ENCODE measurements at regions not wholly inside any gene's neighbourhood (a gene's known extent, or its start where the extent isn't known, plus 50 kb on each side); places are given as distances from the start of the nearest gene placed in this dataset.
A peak's percentile ranks its signal among the peaks of the same experiment; 100 is the strongest.

DNA sequence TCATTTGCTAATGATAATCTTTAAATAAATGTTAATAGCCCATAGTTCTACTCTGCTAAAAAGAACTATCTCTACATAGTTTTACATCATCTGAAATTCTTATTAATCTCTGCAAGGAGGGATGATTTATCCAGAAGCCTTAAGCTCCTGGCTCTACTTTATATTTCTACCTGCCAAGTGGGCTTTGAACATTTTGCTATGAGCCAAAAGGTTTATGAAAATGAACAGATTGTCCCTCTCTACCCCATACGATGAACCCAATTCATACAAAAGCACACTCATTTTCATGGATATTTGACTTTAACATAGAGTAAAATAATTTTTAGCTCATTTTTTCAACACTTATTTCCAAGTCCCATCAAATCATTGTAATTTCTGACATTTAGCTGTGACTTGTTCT lies 611.0 kb downstream of the NSUN3 start:
- no peak for DNase-seq (ENCODE audit: extremely low spot score)
- ChIA-PET POLR2A (no interaction called here), CTCF (no interaction called here)
- TF ChIP-seq ELF4 (IDR thresholded peaks at IDR 0.05) (no peak), ARNT (IDR thresholded peaks at IDR 0.05) (no peak), BHLHE40 (IDR thresholded peaks at IDR 0.05; ENCODE audit: borderline replicate concordance) (no peak), L3MBTL2 (conservative IDR thresholded peaks at IDR 0.05) (no peak), SP1 (IDR thresholded peaks at IDR 0.05) (no peak), LEF1 (IDR thresholded peaks at IDR 0.05; ENCODE audit: borderline replicate concordance) (no peak), FOXA1 (IDR thresholded peaks at IDR 0.05) (no peak), TARDBP (IDR thresholded peaks at IDR 0.05) (no peak), SUZ12 (IDR thresholded peaks at IDR 0.05) (no peak)
- TF ChIP-seq, protein P1, sequence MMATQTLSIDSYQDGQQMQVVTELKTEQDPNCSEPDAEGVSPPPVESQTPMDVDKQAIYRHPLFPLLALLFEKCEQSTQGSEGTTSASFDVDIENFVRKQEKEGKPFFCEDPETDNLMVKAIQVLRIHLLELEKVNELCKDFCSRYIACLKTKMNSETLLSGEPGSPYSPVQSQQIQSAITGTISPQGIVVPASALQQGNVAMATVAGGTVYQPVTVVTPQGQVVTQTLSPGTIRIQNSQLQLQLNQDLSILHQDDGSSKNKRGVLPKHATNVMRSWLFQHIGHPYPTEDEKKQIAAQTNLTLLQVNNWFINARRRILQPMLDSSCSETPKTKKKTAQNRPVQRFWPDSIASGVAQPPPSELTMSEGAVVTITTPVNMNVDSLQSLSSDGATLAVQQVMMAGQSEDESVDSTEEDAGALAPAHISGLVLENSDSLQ (IDR thresholded peaks at IDR 0.05), result no peak

DNA sequence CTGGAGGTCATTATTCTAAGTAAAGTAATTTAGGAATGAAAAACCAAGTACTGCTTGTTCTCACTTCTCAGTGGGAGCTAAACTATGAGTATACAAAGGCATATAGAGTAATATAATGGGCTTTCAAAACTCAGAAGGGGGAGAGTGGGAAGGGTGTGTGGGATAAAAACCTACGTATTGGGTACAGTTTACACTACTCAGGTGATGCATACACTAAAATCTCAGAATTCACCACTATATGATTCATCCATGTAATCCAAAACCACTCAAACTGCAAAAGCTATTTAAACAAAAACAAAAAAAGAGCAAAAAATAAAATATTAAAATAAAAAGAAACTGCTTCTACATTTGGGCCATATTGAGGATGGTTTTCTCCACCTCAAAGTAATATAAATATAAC lies 623.3 kb downstream of the NSUN3 start:
- POLR2A ChIA-PET, result no interaction called here
- CTCF ChIA-PET, result no interaction called here
- no peak for DNase-seq (ENCODE audit: extremely low spot score)
- no peak for TF ChIP-seq NFRKB (IDR thresholded peaks at IDR 0.05)
- TF ChIP-seq, protein P1 (IDR thresholded peaks at IDR 0.05), result no peak

DNA sequence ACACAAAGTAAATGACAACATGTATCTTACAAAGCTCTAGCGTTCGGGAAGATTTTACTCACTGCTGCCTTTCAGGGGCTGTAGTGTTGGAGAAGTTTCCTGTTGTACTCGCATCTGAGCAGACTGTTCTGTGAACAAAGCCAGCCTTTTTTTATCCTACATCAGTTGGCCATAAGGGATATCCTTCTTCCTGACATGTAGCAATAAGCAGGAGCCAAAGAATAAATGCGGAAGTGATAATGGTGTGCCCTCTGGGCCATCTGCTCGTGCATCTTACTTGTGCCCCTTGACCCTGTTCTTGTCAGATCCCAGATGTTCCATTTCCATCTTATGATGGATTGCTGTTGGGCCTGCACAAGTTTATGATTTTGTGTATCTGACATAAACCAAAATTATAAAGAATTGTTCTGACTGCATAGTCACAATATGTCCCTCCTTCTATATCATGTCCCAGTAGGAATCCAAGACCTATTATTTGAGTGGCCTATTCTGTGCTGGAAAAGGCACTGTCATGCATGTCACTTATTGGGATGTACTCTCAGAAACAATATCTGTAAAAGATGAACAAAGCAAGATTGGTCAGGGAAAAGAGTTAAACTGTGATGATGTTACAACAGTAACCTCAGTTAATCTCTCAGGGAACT lies 631.3 kb downstream of the NSUN3 start:
- TF ChIP-seq ELF4 (IDR thresholded peaks at IDR 0.05) (no peak), BHLHE40 (IDR thresholded peaks at IDR 0.05; ENCODE audit: borderline replicate concordance) (no peak), SUZ12 (IDR thresholded peaks at IDR 0.05) (no peak), FOXM1 (IDR thresholded peaks at IDR 0.05; ENCODE audit: borderline replicate concordance) (no peak), L3MBTL2 (conservative IDR thresholded peaks at IDR 0.05) (no peak), FOXA1 (IDR thresholded peaks at IDR 0.05) (no peak)
- POLR2A ChIA-PET, result no interaction called here
- no peak for DNase-seq (ENCODE audit: extremely low spot score)
- CTCF ChIA-PET, result no interaction called here

DNA sequence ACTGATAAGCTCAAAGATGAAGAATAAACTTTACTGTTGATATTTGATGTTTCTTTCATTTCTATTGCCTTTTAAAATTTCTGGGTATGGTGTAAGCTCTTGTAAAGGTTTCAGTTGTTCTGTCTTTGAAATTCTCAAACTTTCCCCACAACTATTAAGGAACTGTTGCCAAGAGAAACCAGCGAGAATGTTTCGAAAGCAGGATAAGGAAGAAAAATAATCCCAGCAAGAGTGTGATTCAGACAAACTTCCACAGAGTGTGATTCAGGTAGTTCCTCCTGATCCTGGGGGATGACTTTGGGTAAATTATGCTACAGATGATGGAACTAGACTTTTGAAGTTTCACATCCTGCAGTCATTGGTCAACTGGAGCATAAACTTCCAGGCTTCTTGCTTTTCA lies 632.0 kb downstream of the NSUN3 start:
- no peak for DNase-seq (ENCODE audit: extremely low spot score)
- POLR2A ChIA-PET, result no interaction called here
- TF ChIP-seq L3MBTL2 (conservative IDR thresholded peaks at IDR 0.05) (no peak), SP1 (IDR thresholded peaks at IDR 0.05) (no peak), FOXA1 (IDR thresholded peaks at IDR 0.05) (no peak), FOXK2 (IDR thresholded peaks at IDR 0.05) (no peak), HDGF (IDR thresholded peaks at IDR 0.05; ENCODE audit: borderline replicate concordance) (no peak), NFRKB (IDR thresholded peaks at IDR 0.05) (no peak), ARNT (IDR thresholded peaks at IDR 0.05) (no peak), SUZ12 (IDR thresholded peaks at IDR 0.05) (no peak), ZNF384 (IDR thresholded peaks at IDR 0.05) (no peak), CTBP1 (IDR thresholded peaks at IDR 0.05; ENCODE audit: borderline replicate concordance) (no peak), BHLHE40 (IDR thresholded peaks at IDR 0.05; ENCODE audit: borderline replicate concordance) (no peak), FOXM1 (IDR thresholded peaks at IDR 0.05; ENCODE audit: borderline replicate concordance) (no peak), ELF4 (IDR thresholded peaks at IDR 0.05) (no peak), LEF1 (IDR thresholded peaks at IDR 0.05; ENCODE audit: borderline replicate concordance) (no peak), TARDBP (IDR thresholded peaks at IDR 0.05) (no peak)
- TF ChIP-seq, protein P1 (IDR thresholded peaks at IDR 0.05), result no peak
- CTCF ChIA-PET, result no interaction called here

DNA sequence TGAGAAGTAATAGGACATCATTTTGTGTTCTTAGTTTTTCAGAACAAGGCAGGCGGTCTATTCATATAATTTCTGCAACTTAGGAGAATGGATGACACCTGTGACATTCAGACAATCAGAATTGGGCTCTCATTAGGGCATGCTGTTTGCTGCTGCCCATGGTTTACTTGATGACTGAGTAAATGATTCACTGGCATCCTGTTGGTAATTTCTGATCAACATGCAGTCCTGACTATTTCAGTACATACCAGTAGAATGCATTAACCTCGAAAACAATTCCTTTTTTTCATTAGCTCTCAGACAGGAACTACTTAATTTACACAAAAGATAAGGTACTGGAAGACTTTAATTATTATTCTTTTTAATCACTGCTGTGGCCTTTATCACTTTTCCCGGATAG lies 641.6 kb downstream of the NSUN3 start:
- POLR2A ChIA-PET, result no interaction called here
- CTCF ChIA-PET, result no interaction called here
- TF ChIP-seq ZNF384 (IDR thresholded peaks at IDR 0.05) (no peak), BHLHE40 (IDR thresholded peaks at IDR 0.05; ENCODE audit: borderline replicate concordance) (no peak), L3MBTL2 (conservative IDR thresholded peaks at IDR 0.05) (no peak), HDGF (IDR thresholded peaks at IDR 0.05; ENCODE audit: borderline replicate concordance) (no peak), NFRKB (IDR thresholded peaks at IDR 0.05) (no peak), LEF1 (IDR thresholded peaks at IDR 0.05; ENCODE audit: borderline replicate concordance) (no peak), ARNT (IDR thresholded peaks at IDR 0.05) (no peak), FOXM1 (IDR thresholded peaks at IDR 0.05; ENCODE audit: borderline replicate concordance) (no peak), FOXK2 (IDR thresholded peaks at IDR 0.05) (no peak)
- TF ChIP-seq, protein P1 (IDR thresholded peaks at IDR 0.05), result no peak
- DNase-seq (ENCODE audit: extremely low spot score), result no peak

DNA sequence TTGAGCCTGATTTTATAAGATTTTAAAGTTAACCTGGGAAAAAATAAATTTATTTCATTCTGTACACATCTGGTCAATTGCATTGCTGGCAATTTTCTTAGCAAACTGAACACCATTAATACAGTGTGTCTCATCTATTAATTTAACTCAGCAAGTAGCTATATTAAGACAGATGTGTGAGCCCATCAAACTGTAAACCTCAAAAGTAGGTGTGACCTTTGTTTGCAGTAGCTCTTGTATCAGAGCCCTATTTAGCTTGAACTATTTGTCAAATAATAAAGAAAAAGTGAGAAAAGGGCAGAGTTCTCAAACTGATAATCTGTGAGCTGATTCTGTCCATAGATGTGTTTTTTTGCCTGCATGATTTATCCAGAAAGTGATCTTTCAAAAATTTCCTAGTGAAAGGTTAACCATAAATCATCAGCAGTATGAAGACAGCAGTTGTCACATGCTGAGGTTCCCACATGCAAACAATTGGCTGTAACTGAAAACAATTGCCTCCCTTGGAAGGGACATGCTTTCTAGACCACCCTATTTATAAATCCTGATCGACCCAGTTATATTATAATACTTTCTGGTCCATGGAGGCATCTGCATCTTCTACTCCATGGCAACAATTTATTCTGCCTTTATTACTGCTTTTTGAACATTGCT lies 646.5 kb downstream of the NSUN3 start:
- POLR2A ChIA-PET, result no interaction called here
- no peak for DNase-seq (ENCODE audit: extremely low spot score)
- CTCF ChIA-PET, result no interaction called here
- TF ChIP-seq, protein P1 (IDR thresholded peaks at IDR 0.05), result peak; percentile 52
- no peak for TF ChIP-seq FOXM1 (IDR thresholded peaks at IDR 0.05; ENCODE audit: borderline replicate concordance)
